Left lung (tissue), 4 donors: ENCODE measurements at regions not wholly inside any gene's neighbourhood (a gene's known extent, or its start where the extent isn't known, plus 50 kb on each side); places are given as distances from the start of the nearest gene placed in this dataset.

ENCODE experiments used
- ATAC-seq: fragments of 200-7000 bp; cut with Tn5 transposase; one replicate; pipeline ENCODE4 v1.9.1; 2020; ENCODE audit warnings: moderate library complexity
- DNase-seq, 4 donors: peaks; one replicate each; pipeline ENCODE4 v3.0.0-alpha.2; 2013 to 2020
- H3K27ac ChIP-seq, 2 donors: fragments of 200-600 bp; sonication (generic) in 1 of 2; one replicate each; pipeline versions ENCODE4 v1.5.0 to v1.8.0; 2020 to 2021
- H3K27me3 ChIP-seq, 2 donors: fragments of 200-600 bp; sonication (generic) in 1 of 2; one replicate each; pipeline versions ENCODE4 v1.5.0 to v1.8.0; 2020 to 2021
- H3K36me3 ChIP-seq, 2 donors: fragments of 200-600 bp; sonication (generic) in 1 of 2; one replicate each; pipeline versions ENCODE4 v1.5.0 to v1.8.0; 2020 to 2021
- H3K4me1 ChIP-seq, 2 donors: fragments of 200-600 bp; one replicate each; pipeline ENCODE4 v1.8.0; 2021
- H3K4me3 ChIP-seq, 2 donors: fragments of 200-600 bp; sonication (generic) in 1 of 2; one replicate each; pipeline versions ENCODE4 v1.5.0 to v1.8.0; 2020 to 2021; ENCODE audit warnings: mild to moderate bottlenecking in 1 of 2
- H3K9me3 ChIP-seq, 2 donors: fragments of 200-600 bp; sonication (generic) in 1 of 2; one replicate each; pipeline versions ENCODE4 v1.5.0 to v1.8.0; 2020 to 2021
- CTCF ChIP-seq, 2 donors: fragments of 200-600 bp; sonication (generic) in 1 of 2; IDR thresholded peaks; one replicate each; pipeline versions ENCODE4 v1.5.0 to v1.8.0; 2021; ENCODE audit warnings: antibody characterized with exemption in 2 of 2
- intact Hi-C, 2 donors: fragments of 100-400 bp; cut with DNase I; formaldehyde crosslinking; loops; one replicate each; pipeline versions ENCODE4 v1.11.2 to v1.14.2; 2022
- donor health status: DM: no; HTN: yes; CAD: no.
- donor health status: DM: no; HTN: no; CAD: no.

- Histone ChIP-seq H3K9me3 (no peaks in the 10 kb centered on the region), H3K27ac (no peak overlapping the region), H3K36me3 (no peaks in the 10 kb centered on the region), H3K27me3 (no peaks in the 10 kb centered on the region), H3K4me3 (no peak overlapping the region), H3K4me1 (no peaks in the 10 kb centered on the region)
- no peak for ATAC-seq
- intact Hi-C loops, result no loop called here
- no peak for TF ChIP-seq CTCF (IDR thresholded peaks at IDR 0.05)
- no peak for DNase-seq
Observed at GRCh38 chr11:95330302-95330701, 99.3 kb upstream of the SESN3 start.

- ATAC-seq, result no peak
- H3K27ac ChIP-seq, result no peak overlapping the region
- DNase-seq, result peak in 1 of 4 donors; percentile 12
- H3K4me3 ChIP-seq, result no peak overlapping the region
- H3K36me3 ChIP-seq, result no peaks in the 10 kb centered on the region
- H3K4me1 ChIP-seq, result no peaks in the 10 kb centered on the region
- no peaks in the 10 kb centered on the region for H3K27me3 ChIP-seq
- TF ChIP-seq CTCF (IDR thresholded peaks at IDR 0.05), result no peak
- no peaks in the 10 kb centered on the region for H3K9me3 ChIP-seq
- intact Hi-C loops, result no loop called here
Observed at GRCh38 chr11:95327273-95327948, 96.4 kb upstream of the SESN3 start.

- H3K9me3 ChIP-seq, result no peaks in the 10 kb centered on the region
- no peak overlapping the region for H3K27ac ChIP-seq
- intact Hi-C loops, result no loop called here
- DNase-seq (no peak), ATAC-seq (no peak)
- no peak for TF ChIP-seq CTCF (IDR thresholded peaks at IDR 0.05)
- H3K4me1 ChIP-seq, result no peaks in the 10 kb centered on the region
- no peaks in the 10 kb centered on the region for H3K27me3 ChIP-seq
- H3K36me3 ChIP-seq, result no peaks in the 10 kb centered on the region
- H3K4me3 ChIP-seq, result no peak overlapping the region
Observed at GRCh38 chr11:95325777-95326258, 94.8 kb upstream of the SESN3 start.

- intact Hi-C loops, result no loop called here
- TF ChIP-seq CTCF (IDR thresholded peaks at IDR 0.05), result no peak
- no peak for DNase-seq
Observed at GRCh38 chr11:95324826-95325225, 93.8 kb upstream of the SESN3 start.

GRCh38 chr11:95322539-95322938 is 91.5 kb upstream of the SESN3 start:
- H3K9me3 ChIP-seq, result no peaks in the 10 kb centered on the region
- intact Hi-C loops, result no loop called here
- no peak overlapping the region for H3K4me3 ChIP-seq
- H3K36me3 ChIP-seq, result no peaks in the 10 kb centered on the region
- H3K4me1 ChIP-seq, result peaks cover 0 to 9% of the 10 kb centered on the region in 2 donors
- ATAC-seq (no peak), DNase-seq (no peak)
- H3K27me3 ChIP-seq, result no peaks in the 10 kb centered on the region
- H3K27ac ChIP-seq, result no peak overlapping the region
- no peak for TF ChIP-seq CTCF (IDR thresholded peaks at IDR 0.05)

More at GRCh38 chr11:95324826-95325225, 93.8 kb upstream of the SESN3 start:
- Histone ChIP-seq H3K9me3 (no peaks in the 10 kb centered on the region), H3K4me3 (no peak overlapping the region), H3K27me3 (no peaks in the 10 kb centered on the region), H3K36me3 (no peaks in the 10 kb centered on the region), H3K4me1 (no peaks in the 10 kb centered on the region), H3K27ac (no peak overlapping the region)
- ATAC-seq, result no peak
